ENCODE measurements at regions not wholly inside any gene's neighbourhood (a gene's known extent, or its start where the extent isn't known, plus 50 kb on each side); places are given as distances from the start of the nearest gene placed in this dataset.

DNA sequence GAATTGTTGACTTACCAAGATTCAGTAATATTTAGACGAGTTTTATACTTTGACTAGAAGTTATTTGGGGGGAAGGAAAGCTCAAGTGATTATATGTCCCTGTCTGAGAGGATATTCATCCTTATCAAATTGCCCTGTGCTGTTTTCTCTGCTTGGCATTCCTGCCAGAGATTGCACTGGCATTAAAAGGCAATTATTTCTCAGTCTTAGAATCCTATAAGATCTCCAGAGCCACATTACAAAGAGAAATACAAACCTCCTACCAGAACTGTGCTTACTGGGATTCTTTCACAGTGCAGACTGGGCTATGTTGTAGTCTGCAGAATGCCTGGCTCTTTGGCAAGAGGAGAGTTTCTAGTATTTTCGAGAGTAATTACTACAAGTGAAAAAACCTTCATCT, 342.4 kb downstream of the HGF start:
- TF ChIP-seq, protein P1, sequence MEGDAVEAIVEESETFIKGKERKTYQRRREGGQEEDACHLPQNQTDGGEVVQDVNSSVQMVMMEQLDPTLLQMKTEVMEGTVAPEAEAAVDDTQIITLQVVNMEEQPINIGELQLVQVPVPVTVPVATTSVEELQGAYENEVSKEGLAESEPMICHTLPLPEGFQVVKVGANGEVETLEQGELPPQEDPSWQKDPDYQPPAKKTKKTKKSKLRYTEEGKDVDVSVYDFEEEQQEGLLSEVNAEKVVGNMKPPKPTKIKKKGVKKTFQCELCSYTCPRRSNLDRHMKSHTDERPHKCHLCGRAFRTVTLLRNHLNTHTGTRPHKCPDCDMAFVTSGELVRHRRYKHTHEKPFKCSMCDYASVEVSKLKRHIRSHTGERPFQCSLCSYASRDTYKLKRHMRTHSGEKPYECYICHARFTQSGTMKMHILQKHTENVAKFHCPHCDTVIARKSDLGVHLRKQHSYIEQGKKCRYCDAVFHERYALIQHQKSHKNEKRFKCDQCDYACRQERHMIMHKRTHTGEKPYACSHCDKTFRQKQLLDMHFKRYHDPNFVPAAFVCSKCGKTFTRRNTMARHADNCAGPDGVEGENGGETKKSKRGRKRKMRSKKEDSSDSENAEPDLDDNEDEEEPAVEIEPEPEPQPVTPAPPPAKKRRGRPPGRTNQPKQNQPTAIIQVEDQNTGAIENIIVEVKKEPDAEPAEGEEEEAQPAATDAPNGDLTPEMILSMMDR (conservative IDR thresholded peaks at IDR 0.05 in 1 of 2, IDR thresholded peaks at IDR 0.05 in 1 of 2; ENCODE audit: extremely low read depth in 1 of 2, insufficient read depth in 1 of 2, low read depth in 1 of 2, low read length in 2 of 2) = no peak
- no peak for TF ChIP-seq EZH2 (IDR thresholded peaks at IDR 0.05; ENCODE audit: borderline replicate concordance, low read length)
